GM13976 (cell line): ENCODE measurements at regions not wholly inside any gene's neighbourhood (a gene's known extent, or its start where the extent isn't known, plus 50 kb on each side); places are given as distances from the start of the nearest gene placed in this dataset.

ENCODE experiments used
- DNase-seq: peaks from one replicate; pipeline ENCODE4 v3.0.0; 2012; ENCODE audit warnings: low spot score
- in situ Hi-C: fragments of 300-500 bp; cut with MboI; formaldehyde crosslinking; loops from one replicate; pipeline ENCODE4 v1.12.0; 2022; ENCODE audit warnings: low sequenced_read_pairs, mixed read lengths, inconsistent platforms; ENCODE audit not compliant: unreplicated experiment
- TF ChIP-seq, protein P1 (sequence below): IDR thresholded peaks from 2 replicates; pipeline ENCODE4 v1.5.1; 2012; ENCODE audit warnings: borderline replicate concordance, mild to moderate bottlenecking; ENCODE audit not compliant: insufficient read depth; ENCODE audit errors: extremely low read depth, missing control alignments, control extremely low read depth

DNA sequence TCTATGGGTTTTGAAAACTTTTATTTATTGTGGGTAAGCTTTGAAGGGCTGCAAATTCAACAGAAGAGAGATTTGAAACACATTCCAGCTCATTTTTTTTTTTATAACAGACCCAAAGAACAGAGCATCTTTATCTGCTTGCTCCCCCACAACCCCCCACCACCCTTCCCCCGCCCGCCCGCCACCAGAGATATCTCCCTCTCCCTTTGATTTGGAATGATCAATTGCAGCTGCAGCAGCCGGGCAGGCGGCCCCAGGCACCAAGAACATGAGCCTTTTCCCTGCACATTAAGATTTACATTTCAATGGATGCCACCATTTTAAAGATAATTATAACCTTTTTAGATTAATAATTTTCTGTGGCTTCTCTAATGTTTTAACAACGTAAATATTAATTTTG is 510.9 kb downstream of the ZNF608 start:
- DNase-seq, result no peak
- in situ Hi-C loops, result no loop called here
- TF ChIP-seq, protein P1, sequence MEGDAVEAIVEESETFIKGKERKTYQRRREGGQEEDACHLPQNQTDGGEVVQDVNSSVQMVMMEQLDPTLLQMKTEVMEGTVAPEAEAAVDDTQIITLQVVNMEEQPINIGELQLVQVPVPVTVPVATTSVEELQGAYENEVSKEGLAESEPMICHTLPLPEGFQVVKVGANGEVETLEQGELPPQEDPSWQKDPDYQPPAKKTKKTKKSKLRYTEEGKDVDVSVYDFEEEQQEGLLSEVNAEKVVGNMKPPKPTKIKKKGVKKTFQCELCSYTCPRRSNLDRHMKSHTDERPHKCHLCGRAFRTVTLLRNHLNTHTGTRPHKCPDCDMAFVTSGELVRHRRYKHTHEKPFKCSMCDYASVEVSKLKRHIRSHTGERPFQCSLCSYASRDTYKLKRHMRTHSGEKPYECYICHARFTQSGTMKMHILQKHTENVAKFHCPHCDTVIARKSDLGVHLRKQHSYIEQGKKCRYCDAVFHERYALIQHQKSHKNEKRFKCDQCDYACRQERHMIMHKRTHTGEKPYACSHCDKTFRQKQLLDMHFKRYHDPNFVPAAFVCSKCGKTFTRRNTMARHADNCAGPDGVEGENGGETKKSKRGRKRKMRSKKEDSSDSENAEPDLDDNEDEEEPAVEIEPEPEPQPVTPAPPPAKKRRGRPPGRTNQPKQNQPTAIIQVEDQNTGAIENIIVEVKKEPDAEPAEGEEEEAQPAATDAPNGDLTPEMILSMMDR, result no peak

DNA sequence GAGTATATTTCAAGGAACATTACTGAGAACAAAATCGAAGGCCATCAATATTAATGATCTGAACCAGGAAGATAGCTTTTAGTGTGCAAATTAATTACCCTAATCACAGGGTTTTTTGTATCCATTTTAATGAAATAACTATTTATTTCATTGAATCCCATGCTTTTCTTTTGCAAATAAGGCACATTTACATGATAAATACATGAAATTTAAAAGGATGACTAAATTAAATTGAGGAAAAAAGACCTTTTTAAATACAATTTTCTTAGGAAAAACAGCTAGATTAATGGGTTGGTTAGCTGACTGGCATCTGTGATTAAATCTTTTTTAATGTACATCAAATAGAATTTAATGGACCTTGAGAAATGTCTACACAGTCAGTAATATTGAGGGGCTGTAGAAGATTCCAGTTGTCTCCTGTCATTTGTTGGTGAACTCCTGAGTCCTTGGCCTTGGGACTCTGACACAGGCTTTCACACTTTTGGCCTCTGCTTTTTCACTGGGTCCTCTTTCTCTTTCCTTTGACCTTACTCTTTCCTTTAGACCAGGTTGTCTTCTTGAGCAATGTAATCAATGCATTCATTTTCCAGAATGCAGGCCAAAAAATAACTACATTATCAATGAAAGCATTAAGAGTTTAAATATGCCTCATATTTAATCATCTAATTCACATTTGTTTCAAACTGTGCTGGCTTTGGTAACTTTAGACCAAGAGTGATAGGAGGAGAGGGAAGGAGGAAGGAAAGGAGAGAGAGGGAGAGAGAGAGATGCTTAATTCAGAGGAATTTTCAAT is 511.5 kb downstream of the ZNF608 start:
- TF ChIP-seq, protein P1, result no peak
- in situ Hi-C loops, result no loop called here
- DNase-seq, result no peak

DNA sequence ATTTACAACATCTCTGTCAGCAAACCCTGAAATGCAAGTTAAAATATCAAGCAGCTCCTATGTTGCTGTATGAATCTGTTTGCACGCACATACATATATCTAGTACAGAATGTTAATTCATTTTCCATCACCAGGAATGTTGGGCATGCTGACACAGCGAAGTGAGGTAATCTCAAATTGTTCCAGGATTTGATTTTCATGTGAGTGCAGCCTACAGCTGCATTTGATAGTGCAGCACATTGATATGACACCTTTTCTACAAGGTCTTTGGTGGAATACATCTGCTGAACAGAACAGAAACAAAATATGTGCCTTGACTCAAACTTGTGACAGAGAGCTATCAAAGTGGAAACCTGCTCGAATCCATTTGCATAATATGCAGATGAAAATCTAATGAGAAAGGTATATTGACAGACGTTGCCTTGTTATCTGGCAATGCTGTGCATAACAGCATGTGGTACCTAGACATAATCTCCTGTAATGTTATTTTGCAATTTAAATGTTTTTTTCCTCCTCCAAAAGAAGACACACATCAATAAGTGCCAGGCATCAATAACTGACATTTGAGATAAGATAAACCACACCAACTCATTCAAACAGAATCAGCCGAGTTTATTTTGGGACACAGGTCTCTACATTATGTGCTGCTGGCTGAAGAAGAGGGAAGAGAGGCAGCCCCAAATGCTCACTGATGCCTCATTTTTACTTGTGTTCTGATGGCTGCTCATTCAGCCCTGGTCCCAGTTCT is 512.2 kb downstream of the ZNF608 start:
- no peak for DNase-seq
- TF ChIP-seq, protein P1, result no peak
- in situ Hi-C loops, result no loop called here

DNA sequence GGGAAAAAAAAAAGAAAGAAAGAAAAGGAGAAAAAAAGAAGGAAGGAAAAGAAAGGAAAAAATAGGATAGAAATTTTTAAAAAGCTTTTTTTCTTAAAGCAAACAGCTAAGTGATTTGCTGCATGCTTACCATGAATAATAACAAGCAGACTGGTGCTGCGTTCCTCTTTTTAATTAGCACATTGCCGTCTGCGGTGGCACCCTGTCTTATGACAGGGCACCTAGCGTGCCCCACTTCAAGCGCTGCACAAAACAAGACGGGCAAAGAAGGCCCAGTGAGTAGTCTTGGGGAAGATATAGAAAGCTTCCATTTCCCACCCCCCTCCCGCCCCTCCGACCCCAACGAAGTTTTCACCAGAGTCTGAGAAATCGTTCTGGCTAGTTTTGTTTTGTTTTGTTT is 513.9 kb downstream of the ZNF608 start:
- no peak for DNase-seq
- in situ Hi-C loops, result no loop called here
- TF ChIP-seq, protein P1, result no peak

DNA sequence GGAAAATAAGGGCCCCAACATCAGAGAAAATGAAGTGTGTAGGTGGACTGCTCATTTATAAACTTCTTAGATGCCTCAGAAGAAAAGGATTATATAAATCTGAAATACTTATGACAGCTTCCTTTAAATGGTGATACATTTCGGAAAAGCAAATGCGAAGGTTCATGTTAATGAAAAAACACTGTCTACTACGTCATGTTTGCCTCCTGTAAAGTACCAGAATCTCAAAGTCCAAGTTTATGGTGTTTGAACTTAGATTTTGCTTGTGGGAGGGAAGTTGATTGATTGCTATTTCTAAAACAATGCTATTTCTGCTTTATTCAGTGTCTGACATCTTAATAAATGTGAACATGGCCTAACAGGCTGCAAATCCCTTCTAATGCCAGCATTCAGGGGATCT is 514.6 kb downstream of the ZNF608 start:
- no peak for DNase-seq
- TF ChIP-seq, protein P1, result no peak
- in situ Hi-C loops, result no loop called here

DNA sequence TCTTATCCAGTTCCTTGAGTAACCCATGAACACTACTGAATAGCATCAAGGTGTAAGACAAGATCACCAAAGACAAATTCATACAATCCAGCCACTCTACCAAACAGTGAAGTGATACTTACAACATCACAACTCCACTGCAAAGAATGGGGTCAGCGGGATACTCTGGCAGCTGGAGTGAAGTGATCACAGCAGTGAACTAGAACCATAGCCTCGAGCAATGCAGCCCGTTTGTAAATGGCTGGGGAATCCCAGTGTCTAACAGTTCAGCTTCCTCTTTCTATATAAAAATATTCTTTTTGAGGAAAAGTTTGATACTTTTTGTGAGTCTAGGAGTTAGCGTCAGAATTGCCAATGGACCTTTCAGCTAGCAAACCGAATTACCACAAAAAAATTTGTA is 515.2 kb downstream of the ZNF608 start:
- TF ChIP-seq, protein P1, result no peak
- no peak for DNase-seq
- in situ Hi-C loops, result no loop called here

DNA sequence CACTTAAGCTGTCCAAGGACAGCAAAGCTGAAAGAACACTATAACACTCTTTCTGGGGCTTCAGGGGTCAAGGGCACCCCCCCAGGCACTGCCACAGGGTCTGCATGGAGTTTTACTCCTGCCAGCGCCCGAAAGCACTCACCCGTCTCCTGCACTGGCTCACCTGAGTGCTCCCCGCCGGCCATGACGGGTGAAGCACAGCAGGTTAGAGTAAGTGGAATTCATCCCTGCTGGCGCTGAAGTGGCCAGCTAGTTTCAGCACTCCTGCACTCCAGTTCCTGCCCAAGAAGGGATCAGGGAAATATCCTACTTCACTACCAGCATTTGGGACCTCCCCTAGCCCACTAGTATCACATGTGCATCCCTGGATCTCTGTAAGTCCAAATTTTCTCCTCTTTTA is 516.0 kb downstream of the ZNF608 start:
- TF ChIP-seq, protein P1, result no peak
- in situ Hi-C loops, result no loop called here
- no peak for DNase-seq
